Lower leg skin (tissue), 3 donors: ENCODE measurements at regions not wholly inside any gene's neighbourhood (a gene's known extent, or its start where the extent isn't known, plus 50 kb on each side); places are given as distances from the start of the nearest gene placed in this dataset.

Source experiments
- POLR2A ChIP-seq, 2 donors: fragments of 450-650 bp; IDR thresholded peaks; one replicate each; pipeline ENCODE4 v1.6.1; 2016 to 2017; ENCODE audit warnings: antibody characterized with exemption in 2 of 2, mild to moderate bottlenecking in 1 of 2, moderate library complexity in 1 of 2
- TF ChIP-seq, protein P1 (sequence below), 3 donors: fragments of 450-650 bp; IDR thresholded peaks; one replicate each; pipeline ENCODE4 v1.5.1; 2016; ENCODE audit warnings: antibody characterized with exemption in 3 of 3, mild to moderate bottlenecking in 3 of 3, moderate library complexity in 2 of 3

DNA sequence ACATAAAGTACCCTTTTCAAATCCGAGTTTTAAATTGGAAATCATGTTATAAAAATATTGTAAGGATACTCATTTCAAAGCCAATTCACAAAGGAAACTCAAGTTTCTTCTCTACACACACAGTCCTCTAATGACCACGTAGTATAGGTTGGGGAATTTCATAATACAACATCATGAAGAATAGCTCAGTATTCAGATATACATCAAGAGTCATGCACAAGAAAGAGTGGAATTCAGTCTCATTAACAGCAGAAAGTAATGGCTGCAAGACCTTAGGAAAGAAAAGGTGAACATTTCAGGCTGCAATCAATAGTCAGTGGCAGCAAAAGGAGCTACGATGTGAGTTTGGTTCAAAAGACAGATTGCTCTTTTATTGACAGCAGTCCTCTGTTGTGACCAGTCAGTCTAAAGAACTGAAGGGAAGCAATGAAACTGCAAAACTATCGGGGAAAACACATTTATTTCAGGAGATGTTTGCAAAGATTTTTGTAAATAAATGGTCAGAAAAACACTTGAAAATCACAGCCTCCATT lies 317.2 kb downstream of the IPMK start:
- TF ChIP-seq, protein P1, sequence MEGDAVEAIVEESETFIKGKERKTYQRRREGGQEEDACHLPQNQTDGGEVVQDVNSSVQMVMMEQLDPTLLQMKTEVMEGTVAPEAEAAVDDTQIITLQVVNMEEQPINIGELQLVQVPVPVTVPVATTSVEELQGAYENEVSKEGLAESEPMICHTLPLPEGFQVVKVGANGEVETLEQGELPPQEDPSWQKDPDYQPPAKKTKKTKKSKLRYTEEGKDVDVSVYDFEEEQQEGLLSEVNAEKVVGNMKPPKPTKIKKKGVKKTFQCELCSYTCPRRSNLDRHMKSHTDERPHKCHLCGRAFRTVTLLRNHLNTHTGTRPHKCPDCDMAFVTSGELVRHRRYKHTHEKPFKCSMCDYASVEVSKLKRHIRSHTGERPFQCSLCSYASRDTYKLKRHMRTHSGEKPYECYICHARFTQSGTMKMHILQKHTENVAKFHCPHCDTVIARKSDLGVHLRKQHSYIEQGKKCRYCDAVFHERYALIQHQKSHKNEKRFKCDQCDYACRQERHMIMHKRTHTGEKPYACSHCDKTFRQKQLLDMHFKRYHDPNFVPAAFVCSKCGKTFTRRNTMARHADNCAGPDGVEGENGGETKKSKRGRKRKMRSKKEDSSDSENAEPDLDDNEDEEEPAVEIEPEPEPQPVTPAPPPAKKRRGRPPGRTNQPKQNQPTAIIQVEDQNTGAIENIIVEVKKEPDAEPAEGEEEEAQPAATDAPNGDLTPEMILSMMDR (IDR thresholded peaks at IDR 0.05) = no peak
- no peak for TF ChIP-seq POLR2A (IDR thresholded peaks at IDR 0.05)
